Loucy (cell line): ENCODE measurements at regions not wholly inside any gene's neighbourhood (a gene's known extent, or its start where the extent isn't known, plus 50 kb on each side); places are given as distances from the start of the nearest gene placed in this dataset.

Source experiments
- EZH2phosphoT487 ChIP-seq: fragments of 200-600 bp; IDR thresholded peaks from 2 replicates; pipeline ENCODE4 v1.6.1; 2018; ENCODE audit warnings: antibody characterized with exemption, mild to moderate bottlenecking, moderate library complexity, borderline replicate concordance
- TF ChIP-seq, protein P1 (sequence below): fragments of 200-600 bp; sonication (generic); conservative IDR thresholded peaks from 2 replicates; pipeline ENCODE4 v1.5.1; 2014; ENCODE audit warnings: mild to moderate bottlenecking, antibody characterized with exemption, low read length

DNA sequence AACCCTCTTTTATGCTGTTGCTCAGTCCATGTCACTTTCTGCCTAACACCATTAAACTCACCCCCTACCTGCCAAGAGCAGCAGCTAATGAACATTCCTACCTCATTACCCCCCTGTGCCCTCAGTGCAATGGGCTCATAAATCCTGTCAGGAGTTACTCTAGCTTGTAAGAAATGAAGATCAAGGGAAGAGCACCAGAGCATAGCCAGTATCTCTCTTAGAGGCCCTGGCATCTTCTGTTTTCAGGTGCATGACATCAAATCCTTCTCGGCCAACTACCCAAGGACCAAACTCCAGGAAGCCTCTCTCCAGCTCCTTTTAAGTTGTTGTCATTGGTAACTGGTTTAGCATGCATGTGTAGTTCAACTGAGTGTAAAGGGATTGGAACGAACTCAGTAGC, 75.1 kb downstream of the FOXI2 start:
- TF ChIP-seq, protein P1, sequence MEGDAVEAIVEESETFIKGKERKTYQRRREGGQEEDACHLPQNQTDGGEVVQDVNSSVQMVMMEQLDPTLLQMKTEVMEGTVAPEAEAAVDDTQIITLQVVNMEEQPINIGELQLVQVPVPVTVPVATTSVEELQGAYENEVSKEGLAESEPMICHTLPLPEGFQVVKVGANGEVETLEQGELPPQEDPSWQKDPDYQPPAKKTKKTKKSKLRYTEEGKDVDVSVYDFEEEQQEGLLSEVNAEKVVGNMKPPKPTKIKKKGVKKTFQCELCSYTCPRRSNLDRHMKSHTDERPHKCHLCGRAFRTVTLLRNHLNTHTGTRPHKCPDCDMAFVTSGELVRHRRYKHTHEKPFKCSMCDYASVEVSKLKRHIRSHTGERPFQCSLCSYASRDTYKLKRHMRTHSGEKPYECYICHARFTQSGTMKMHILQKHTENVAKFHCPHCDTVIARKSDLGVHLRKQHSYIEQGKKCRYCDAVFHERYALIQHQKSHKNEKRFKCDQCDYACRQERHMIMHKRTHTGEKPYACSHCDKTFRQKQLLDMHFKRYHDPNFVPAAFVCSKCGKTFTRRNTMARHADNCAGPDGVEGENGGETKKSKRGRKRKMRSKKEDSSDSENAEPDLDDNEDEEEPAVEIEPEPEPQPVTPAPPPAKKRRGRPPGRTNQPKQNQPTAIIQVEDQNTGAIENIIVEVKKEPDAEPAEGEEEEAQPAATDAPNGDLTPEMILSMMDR, result no peak
- TF ChIP-seq EZH2phosphoT487, result no peak
